Right lobe of liver (tissue), 4 donors: ENCODE measurements at regions not wholly inside any gene's neighbourhood (a gene's known extent, or its start where the extent isn't known, plus 50 kb on each side); places are given as distances from the start of the nearest gene placed in this dataset.

Experiments used
- CTCF ChIP-seq, 4 donors: fragments of 200-600 bp in 3 of 4; fragments of 450-650 bp in 1 of 4; IDR thresholded peaks; one replicate each; pipeline versions ENCODE4 v1.5.1 to v1.8.0; 2016 to 2022; ENCODE audit warnings: antibody characterized with exemption in 4 of 4, mild to moderate bottlenecking in 2 of 4
- POLR2A ChIP-seq: fragments of 450-650 bp; IDR thresholded peaks from one replicate; pipeline ENCODE4 v1.6.1; 2017; ENCODE audit warnings: antibody characterized with exemption, mild to moderate bottlenecking
- donor health status: DM: no; HTN: no; CAD: no.
- donor health status: DM: no; HTN: no; CAD: no.
- donor health status: DM: no; HTN: yes; CAD: no.

DNA sequence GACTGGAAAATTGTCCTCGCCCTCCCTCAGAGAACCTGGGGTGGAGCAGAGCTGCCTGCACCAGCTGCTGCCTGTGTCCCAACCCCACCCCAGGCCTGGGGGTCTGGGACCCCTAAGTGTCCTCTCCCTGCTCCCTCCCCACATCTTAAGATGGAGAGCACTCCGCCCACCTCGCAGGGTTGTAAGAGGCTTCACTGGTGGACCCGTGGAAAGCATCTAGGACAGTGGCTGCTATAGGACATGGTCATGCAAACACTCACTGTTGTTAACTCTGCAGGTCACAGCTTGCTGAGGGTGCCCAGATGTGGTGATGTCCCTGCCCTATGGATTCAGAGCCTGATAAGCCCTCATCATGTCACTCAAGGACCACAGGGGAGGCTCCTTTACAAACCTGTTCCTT, 62.0 kb upstream of the ARNT2 start:
- TF ChIP-seq CTCF (IDR thresholded peaks at IDR 0.05) (no peak), POLR2A (no peak)
